IPS-20b (cell line): ENCODE measurements at regions not wholly inside any gene's neighbourhood (a gene's known extent, or its start where the extent isn't known, plus 50 kb on each side); places are given as distances from the start of the nearest gene placed in this dataset.

Experiments
- H3K27ac ChIP-seq: one replicate; pipeline ENCODE4 v1.5.1; 2013; ENCODE audit warnings: low read length
- H3K27me3 ChIP-seq: 2 replicates; pipeline ENCODE4 v1.6.1; 2013; ENCODE audit warnings: mild to moderate bottlenecking, low read length, inconsistent platforms; ENCODE audit not compliant: insufficient read depth
- H3K36me3 ChIP-seq: 2 replicates; pipeline ENCODE4 v1.6.1; 2013; ENCODE audit warnings: low read depth, mild to moderate bottlenecking, inconsistent platforms, low read length, moderate library complexity; ENCODE audit not compliant: insufficient read depth
- H3K4me1 ChIP-seq: 2 replicates; pipeline ENCODE4 v1.6.1; 2013; ENCODE audit warnings: mild to moderate bottlenecking, control low read depth, inconsistent platforms, low read length, moderate library complexity; ENCODE audit not compliant: insufficient read depth
- H3K4me3 ChIP-seq: 2 replicates; pipeline ENCODE4 v1.5.1; 2013; ENCODE audit warnings: mild to moderate bottlenecking, low read length, inconsistent platforms
- H3K9ac ChIP-seq: 2 replicates; pipeline ENCODE4 v1.6.1; 2013; ENCODE audit warnings: low read depth, mild to moderate bottlenecking, inconsistent platforms, low read length, moderate library complexity
- H3K9me3 ChIP-seq: 2 replicates; pipeline ENCODE4 v1.6.1; 2013; ENCODE audit warnings: mild to moderate bottlenecking, low read depth, low read length, inconsistent platforms; ENCODE audit not compliant: insufficient read depth

DNA sequence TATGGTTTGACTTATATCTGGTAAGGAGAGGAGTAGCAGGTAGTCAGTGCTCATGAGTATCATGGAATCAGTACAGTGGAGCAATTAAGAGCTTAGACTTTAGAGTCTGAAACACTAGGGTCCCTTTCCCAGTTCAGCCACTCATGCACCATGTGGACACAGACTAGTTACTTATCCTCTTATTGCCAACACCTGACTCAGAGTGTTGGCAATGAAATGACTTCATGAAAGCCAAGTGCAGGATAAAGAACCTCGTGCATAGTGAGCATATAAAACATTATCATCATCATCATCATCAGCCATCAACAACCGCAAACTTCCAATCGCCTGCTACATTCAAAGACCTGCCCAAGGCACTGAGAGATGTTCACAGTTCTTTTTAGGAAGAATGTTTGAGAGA is 164.2 kb downstream of the FOXO1 start:
- H3K27ac ChIP-seq = no peak overlapping the region
- H3K36me3 ChIP-seq = no peaks in the 10 kb centered on the region
- no peaks in the 10 kb centered on the region for H3K4me1 ChIP-seq
- H3K9me3 ChIP-seq = no peaks in the 10 kb centered on the region
- no peak overlapping the region for H3K4me3 ChIP-seq
- H3K27me3 ChIP-seq = no peaks in the 10 kb centered on the region
- no peak overlapping the region for H3K9ac ChIP-seq

DNA sequence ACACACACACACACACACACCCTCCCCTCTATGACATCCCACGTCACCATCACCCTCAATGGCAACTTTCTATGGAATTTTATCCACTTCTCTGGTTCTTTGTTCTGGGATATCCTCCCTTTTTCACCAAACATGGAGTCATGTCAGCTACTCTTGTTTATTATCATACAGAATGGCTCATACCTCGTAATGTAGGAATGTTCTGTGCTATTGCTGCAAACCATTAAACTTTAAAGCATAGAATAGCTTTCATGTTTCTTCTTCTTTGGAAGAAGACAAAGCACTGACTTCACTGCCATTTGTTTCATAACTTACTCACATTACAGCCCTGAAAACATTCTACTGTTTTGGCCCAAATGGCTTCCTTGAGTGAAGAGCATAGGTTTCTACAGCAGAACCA is 163.4 kb downstream of the FOXO1 start:
- no peak overlapping the region for H3K4me3 ChIP-seq
- no peak overlapping the region for H3K27ac ChIP-seq
- no peaks in the 10 kb centered on the region for H3K27me3 ChIP-seq
- H3K9ac ChIP-seq = no peak overlapping the region
- H3K9me3 ChIP-seq = no peaks in the 10 kb centered on the region
- H3K4me1 ChIP-seq = no peaks in the 10 kb centered on the region
- no peaks in the 10 kb centered on the region for H3K36me3 ChIP-seq

DNA sequence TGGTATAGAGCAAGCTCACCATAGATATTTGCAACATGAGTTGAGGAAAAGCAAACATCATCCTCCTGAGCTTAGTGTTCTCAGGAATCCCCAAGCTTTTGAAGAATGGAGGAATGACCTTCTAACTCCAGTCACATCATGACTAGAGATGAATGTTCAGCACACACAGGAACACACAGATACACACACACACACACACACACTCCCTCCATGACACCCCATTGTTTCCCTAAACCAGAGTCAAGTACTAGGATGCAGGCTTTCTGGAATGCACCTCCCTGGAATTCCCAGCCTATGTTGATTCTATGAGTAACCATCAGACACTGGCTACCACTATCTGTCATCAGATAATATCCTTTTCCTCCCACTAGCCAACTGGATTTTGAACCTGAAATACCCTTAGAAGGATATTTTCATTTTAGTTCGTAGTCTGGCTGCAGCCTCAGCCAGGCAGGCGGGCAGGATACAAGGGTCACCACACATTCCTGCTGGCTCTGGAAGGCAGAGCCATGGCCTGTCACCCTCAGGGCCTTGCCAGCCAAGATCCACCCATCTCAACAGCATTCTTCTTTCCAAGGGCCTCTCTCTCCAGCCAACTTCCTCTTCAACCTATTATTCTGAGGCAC is 162.4 kb downstream of the FOXO1 start:
- Histone ChIP-seq H3K9ac (no peak overlapping the region), H3K9me3 (no peaks in the 10 kb centered on the region), H3K27ac (no peak overlapping the region), H3K27me3 (no peaks in the 10 kb centered on the region), H3K4me3 (no peak overlapping the region), H3K36me3 (no peaks in the 10 kb centered on the region), H3K4me1 (no peaks in the 10 kb centered on the region)

DNA sequence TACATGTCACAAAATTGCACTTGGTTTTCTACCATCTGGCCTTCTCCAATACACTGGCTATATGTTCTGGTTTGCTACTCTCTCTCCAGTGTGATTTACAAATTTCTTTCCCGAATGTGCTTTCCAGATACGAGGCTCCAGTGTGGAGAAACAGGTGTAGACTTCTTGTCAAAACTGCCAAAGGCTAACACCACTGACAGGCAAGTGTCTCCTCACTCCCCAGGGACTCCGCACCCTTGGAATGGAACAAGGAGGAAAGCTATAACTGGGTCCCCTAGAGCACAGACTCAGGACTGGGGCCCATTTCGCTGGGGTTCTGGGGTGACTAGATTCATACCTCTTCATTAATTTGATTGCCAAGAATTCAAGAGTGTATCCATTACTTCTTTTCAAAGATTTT is 161.8 kb downstream of the FOXO1 start:
- H3K4me1 ChIP-seq = no peaks in the 10 kb centered on the region
- no peak overlapping the region for H3K4me3 ChIP-seq
- H3K27ac ChIP-seq = no peak overlapping the region
- no peaks in the 10 kb centered on the region for H3K36me3 ChIP-seq
- no peaks in the 10 kb centered on the region for H3K9me3 ChIP-seq
- H3K27me3 ChIP-seq = no peaks in the 10 kb centered on the region
- no peak overlapping the region for H3K9ac ChIP-seq

DNA sequence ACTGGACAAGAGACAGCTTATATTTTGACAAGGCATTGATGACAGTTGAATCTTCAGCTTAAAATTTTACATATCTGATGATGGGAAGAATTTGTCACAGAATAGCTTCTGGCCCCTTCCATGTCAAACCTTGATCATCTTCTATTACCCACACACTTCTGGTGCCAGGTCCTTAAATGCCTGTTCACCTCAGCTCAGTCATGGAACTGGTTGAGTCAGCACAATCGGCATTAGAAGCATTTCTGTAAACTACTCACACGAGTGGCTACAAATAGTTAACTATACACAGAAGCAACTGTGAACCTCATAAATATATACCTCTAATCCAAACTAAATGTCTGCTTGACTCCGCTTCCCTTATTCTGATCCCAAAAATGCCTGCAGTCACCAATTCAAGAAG is 161.2 kb downstream of the FOXO1 start:
- no peak overlapping the region for H3K4me3 ChIP-seq
- H3K36me3 ChIP-seq = no peaks in the 10 kb centered on the region
- H3K4me1 ChIP-seq = no peaks in the 10 kb centered on the region
- H3K27ac ChIP-seq = no peak overlapping the region
- no peak overlapping the region for H3K9ac ChIP-seq
- no peaks in the 10 kb centered on the region for H3K9me3 ChIP-seq
- H3K27me3 ChIP-seq = no peaks in the 10 kb centered on the region
